Renal cortical epithelial cell (primary cell): ENCODE measurements at regions not wholly inside any gene's neighbourhood (a gene's known extent, or its start where the extent isn't known, plus 50 kb on each side); places are given as distances from the start of the nearest gene placed in this dataset.
A peak's percentile ranks its signal among the peaks of the same experiment; 100 is the strongest.

ENCODE experiments used
- DNase-seq: peaks from one replicate; pipeline ENCODE4 v3.0.0-alpha.2; 2011; ENCODE audit warnings: low read depth

- no peak for DNase-seq
These were observed 99.5 kb downstream of the MAIP1 start for GRCh38 chr2:200054681-200055468.

DNA sequence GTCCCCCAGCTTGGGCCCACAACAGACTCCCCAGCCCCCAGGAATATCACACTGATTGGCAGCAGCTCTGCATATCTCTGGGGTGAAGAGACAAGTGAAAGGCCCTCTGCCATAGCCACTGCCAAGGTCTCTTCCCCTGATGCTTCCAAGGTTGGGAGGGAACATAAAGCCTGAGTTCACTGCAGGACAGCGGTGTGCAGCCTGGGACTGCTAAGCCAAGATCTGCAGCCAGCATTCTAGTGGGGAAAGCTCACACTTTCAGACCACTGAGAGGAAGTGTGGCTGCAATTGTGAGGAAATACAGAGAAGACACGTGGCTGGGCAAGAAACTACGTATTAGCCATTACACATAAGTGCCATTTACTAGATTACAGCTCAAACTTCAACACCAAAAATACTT, 100.7 kb downstream of the MAIP1 start:
- no peak for DNase-seq

- no peak for DNase-seq
These were observed 107.8 kb downstream of the MAIP1 start for GRCh38 chr2:200063155-200063554.

GRCh38 chr2:200064879-200065278, 109.5 kb downstream of the MAIP1 start:
- DNase-seq = no peak

DNA sequence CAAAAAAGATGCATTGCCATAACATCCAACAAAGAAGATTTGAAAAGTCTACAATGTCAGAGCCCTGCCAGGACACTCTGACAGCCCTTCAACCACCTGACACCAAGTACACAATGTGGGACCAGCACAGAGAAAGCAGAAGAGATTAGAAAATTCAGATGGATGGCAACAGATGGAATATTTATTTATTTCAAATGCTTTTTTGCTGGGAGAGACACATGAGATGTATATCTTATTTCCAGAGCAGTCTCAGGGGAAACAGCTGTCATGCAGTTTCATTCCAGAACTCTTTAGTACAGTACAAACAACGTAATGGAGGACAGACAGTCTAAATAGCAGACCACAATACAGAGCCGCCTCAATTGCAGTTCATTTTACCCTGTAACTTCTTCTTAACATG, 110.1 kb downstream of the MAIP1 start:
- no peak for DNase-seq

DNA sequence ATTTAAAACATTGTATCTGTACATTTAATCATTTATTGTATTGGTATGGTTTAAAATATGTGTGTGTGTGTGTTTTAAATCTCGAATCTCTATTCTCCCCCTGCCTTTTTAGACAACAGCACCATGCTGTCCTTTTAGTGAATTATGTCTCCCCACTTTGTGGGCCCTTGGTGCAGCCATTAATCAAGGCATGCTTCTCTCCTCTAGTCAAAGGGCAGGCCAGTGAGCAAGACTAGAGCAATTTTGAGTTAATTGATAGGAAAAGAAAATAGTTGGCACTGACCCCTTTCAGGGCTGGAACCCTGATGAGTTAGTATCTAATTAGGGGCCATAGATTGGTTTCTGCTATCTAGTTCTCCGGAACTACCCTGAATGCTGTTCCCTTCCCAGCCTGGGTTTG, 111.0 kb downstream of the MAIP1 start:
- DNase-seq = no peak

- no peak for DNase-seq
These were observed 113.3 kb downstream of the MAIP1 start for GRCh38 chr2:200068642-200069041.

DNA sequence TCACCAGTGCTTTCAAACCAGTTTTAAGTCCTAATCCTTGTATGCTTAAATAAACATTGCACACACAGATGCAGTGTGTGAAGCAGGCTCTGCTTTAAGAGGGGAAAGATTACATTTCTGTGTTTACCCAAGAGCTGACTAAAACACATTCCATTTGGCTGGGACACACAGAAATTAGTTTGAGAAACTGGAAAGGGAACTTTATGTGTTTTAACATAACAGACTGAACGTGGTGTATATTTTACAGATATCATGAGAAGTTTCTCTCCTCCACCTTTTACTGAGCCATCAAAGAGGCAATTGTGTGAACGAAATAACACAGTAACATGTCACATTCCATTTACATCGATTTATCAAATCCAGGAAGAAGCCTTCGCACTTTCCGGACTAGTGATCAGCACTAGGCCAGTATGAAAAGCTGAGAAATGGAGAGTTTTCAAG, 121.8 kb downstream of the MAIP1 start:
- DNase-seq = peak; percentile 84

- DNase-seq = no peak
These were observed 122.5 kb downstream of the MAIP1 start for GRCh38 chr2:200077838-200078237.

DNA sequence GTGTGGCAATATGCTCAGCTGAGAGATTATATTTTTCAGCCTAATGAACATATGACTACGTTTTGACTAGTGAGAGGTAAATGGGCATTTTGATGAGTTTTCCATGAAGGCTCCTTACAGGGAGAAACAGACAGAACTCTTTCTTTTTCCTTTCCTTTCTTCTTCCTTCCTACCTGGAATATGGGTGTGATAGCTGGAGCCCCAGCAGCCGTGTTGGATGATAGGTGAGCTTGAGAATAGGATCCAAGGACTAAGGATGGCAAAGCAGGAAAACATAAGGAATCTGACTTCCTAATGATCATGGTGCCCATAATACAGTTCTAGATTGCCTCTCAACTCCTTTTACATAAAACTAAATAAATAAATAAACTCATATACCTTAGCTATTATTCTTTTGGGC, 124.0 kb downstream of the MAIP1 start:
- DNase-seq = no peak

- DNase-seq = peak; percentile 88
These were observed 125.9 kb downstream of the MAIP1 start for GRCh38 chr2:200081236-200081635.

- no peak for DNase-seq
These were observed 126.4 kb downstream of the MAIP1 start for GRCh38 chr2:200081811-200082210.

- no peak for DNase-seq
These were observed 128.7 kb downstream of the MAIP1 start for GRCh38 chr2:200084036-200084435.

DNA sequence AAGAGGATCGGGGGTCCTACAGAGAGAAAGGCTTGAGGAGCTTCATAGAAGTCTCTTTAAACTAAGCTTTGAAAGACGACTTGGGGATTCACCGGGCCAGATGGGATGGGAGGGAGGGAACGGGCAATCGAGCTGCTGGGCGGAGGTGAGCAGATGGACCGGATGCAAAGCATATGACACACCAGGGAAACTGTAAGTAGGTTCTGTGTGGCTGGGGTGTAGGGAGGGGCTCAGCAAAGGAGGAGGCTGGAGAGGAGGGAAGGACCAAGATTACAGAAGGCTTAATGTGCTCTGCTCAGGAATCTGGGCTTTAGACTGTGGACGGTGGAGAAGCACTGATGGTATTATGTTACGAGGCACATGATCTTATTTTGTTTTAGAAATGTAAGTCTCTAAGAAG, 131.5 kb downstream of the MAIP1 start:
- no peak for DNase-seq

GRCh38 chr2:200087451-200087850, 132.1 kb downstream of the MAIP1 start:
- no peak for DNase-seq

DNA sequence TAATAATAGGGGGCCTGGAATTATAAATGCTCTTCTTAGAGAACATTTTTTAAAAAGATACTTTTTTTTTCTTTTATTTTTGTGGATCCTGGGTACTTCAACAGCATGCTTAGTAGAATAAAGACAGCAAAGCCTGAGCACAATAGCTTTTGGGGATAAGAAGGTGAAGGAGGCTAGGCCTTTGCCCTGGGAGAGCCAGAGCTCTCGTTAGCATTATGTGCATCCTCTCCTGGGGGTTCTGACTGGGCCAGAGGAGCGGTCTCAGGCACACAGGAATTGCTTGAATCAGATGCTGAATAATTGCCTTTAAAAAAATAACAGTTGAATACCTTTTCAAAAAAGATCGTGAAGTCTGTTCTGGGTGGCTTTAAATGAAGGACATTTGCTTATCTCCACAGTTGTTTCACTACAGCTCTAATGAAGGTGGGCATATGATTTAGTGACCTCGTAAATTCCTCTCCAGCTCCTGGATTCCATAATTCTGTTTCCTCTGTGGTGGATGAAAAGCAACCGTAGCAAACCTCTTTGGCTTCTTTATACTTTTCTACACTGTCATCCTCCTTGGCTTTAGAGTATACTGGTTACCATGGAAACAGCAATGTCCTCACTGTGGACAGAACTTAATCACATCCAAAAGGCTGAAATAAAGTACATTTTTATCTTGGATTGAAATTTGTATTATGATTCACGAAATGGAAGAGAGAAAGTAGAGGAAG, 133.8 kb downstream of the MAIP1 start:
- DNase-seq = no peak

- no peak for DNase-seq
These were observed 134.4 kb downstream of the MAIP1 start for GRCh38 chr2:200089756-200090109.

- DNase-seq = no peak
These were observed 135.3 kb downstream of the MAIP1 start for GRCh38 chr2:200090683-200091082.

GRCh38 chr2:200091126-200091525, 135.7 kb downstream of the MAIP1 start:
- DNase-seq = no peak

DNA sequence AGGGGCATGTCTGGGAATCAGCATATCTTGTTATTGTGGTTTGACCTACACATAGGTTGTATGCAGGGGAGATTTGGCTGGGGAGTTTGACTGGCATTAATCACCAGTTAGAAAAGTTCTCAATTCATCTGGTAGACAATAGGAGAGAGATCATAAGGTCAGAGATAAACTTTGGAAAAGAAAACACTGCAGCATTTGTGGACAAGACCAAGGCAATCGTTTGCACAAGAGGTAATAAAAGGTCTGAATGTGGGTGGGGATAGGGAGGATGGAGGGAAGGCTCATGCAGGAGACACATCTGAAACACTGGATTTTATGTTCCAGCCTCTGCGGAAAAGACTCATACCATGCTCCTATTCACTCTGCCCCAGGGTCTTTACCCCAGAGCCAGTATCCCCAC, 136.9 kb downstream of the MAIP1 start:
- DNase-seq = peak; percentile 9

- DNase-seq = no peak
These were observed 140.1 kb downstream of the MAIP1 start for GRCh38 chr2:200095436-200095835.

- no peak for DNase-seq
These were observed 143.9 kb downstream of the MAIP1 start for GRCh38 chr2:200099256-200099655.

DNA sequence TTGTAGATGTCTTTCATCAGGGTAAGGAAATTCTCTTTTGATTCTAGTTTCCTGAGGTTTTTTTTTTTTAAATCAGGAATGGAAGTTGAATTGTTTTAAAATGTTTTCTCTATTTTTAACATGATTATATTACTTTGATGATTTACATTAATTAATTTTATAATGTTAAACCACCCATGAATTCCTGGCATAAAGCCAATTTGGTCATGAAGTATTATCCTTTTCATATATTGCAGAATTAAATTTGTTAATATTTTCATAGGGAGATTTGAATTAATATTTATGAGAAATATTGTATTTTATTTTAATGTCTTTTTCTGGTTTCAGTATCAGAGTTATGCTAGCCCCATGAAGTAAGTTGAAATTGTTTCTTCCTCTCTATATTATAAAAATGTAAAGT, 144.6 kb downstream of the MAIP1 start:
- DNase-seq = no peak

GRCh38 chr2:200101922-200102321, 146.5 kb downstream of the MAIP1 start:
- DNase-seq = no peak
